ENCODE measurements at regions not wholly inside any gene's neighbourhood (a gene's known extent, or its start where the extent isn't known, plus 50 kb on each side); places are given as distances from the start of the nearest gene placed in this dataset.
A peak's percentile ranks its signal among the peaks of the same experiment; 100 is the strongest.

DNA sequence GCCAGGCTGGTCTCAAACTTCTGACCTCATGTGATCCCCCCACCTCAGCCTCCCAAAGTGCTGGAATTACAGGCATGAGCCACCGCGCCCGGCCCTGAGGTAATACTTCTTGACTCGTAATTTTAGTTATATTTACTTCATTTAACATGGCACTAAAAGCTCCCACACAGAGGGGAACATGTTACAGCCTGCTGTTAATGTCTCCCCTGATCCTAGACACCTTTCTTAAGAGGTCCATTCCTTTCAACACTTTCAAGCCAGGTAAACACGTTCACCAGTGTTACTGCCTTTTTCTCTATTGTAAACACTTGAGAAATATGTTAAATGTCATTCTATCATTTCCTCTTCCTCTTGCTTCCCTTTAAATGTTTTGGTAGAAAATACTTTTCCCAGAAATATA, 161.4 kb downstream of the METTL4 start:
- no peak for DNase-seq

DNA sequence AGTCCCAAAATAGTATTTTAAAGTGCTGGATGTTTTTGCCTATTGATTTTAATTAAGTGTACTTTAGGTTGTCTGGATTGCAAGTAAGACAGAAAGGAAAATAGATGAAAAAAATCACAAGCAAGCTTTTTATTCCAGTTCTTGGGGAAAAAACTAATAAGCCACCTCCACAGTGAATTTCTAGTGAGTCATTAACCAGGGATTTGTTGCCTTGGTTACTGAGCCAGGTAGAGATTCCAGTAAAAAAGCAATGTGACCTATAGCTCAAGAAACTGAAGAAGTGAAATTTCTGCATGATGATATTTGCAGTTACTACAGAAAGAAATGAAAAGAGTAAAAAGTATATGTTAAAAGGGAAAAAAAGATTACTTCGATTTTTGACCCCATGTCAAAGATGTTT, 160.6 kb downstream of the METTL4 start:
- peak; percentile 43 for DNase-seq

DNA sequence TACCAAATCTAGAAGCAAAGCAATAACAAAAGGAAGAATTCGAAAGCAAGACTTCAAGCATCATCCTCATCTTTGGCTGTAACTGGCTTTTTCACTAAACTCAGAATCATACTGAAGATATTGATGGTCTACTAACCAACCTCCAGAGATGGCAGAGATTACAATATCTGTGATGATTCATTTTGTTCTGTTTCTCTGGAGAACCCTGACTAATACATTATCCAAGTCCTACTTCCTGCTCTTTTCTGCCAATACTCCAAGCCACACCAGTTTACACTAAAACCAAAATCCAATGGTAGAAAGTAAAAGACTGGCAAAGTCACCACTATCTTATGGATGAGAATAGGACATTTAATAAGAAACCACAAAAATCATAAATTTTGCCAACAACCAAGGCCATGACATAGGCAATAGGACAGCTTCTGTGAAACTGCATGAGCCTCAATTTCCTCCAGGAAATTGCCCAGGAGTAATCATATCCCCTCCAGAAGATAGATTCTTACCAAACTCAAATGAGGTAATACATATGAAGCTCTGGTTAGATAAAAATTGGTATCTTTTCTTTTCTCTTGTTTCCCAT, 159.8 kb downstream of the METTL4 start:
- DNase-seq: peak; percentile 78

DNA sequence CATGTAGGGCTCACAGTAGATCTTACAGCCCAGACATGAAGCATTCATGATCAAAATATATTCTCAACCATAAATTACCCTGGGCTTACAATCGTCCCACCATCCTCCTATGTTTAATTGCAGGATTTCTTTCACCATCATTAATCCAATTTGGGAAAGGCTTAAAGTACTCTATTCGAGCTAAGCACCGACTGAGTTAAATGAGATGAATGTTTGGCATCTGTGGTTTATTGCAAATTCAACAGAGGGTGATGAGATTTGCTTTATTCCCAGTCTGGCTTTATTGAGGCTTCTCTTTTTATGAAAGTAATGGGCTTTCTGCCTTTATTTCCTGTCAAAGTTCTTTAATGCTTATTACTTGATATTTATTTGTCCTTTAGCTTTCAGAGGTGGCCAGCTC, 159.0 kb downstream of the METTL4 start:
- no peak for DNase-seq

DNA sequence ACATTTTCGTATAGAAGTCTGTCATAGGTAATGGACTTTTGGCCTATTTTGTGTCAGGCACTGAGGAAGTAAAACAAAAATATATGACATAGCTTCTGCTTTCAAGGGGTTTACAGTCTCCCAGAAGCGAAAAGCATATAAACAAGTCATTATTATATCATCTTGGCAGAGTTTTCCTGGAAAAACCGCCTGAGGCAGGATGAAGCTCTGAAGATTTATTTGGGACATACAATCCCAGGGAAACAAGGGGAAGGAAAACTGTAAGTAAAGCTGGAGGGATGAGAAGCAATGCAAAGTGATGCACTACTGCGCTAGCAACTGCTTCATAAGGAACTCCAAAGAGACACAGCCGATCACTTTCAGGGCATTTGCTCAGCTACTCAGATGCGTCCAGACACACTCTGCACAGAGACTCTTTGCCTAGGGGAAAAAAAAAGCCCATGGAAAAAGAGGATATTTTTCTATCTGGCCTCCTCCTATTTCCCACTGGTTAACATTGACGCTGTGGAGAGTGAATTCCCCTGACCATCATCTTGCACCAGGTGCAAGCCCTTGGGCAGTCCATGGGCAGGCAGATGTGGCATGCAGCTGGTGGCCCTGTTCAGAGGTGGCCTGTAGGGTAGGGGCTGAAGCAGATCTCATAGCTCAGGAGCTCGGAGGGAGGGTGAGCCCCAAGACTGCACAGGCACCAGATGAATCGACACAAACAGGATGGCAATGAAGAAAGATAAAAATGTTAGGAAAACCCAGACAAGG, 158.1 kb downstream of the METTL4 start:
- no peak for DNase-seq

DNA sequence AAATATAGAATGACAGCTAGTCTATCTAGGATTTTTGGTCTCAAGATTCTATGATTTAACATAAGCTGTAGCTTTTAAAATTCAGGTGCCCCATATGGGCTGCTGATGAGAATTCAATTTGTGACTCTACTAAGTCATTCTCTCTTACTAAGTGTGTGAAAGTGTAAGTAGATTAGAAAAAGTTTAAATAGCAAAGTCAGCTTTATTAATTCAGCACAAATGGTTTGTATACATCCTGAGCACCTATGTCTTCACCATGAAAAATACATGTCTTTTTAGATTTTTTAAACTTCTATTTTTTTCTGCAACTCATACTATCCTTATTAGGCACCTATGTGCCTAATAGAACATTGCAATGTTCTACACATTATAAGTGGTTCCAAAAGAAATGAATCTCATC, 157.1 kb downstream of the METTL4 start:
- no peak for DNase-seq

DNA sequence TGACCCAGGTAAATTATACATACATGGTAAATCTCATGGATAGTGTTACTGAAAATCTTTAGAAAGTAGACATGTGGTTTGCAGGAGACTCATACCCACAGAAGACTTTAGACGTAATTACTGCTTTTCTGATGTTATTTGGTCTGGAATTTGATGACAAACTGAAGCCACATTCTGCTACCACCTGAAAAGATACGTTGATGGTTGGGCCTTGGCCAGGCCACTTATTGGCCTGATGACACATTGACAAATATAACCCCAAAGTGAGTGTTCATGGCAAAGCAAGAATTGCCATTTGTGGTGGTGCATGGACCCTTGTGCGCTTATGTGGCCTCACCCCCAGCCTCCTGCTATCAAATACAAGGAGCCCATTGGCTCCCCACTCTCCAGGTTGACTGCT, 155.6 kb downstream of the METTL4 start:
- DNase-seq: peak; percentile 44

DNA sequence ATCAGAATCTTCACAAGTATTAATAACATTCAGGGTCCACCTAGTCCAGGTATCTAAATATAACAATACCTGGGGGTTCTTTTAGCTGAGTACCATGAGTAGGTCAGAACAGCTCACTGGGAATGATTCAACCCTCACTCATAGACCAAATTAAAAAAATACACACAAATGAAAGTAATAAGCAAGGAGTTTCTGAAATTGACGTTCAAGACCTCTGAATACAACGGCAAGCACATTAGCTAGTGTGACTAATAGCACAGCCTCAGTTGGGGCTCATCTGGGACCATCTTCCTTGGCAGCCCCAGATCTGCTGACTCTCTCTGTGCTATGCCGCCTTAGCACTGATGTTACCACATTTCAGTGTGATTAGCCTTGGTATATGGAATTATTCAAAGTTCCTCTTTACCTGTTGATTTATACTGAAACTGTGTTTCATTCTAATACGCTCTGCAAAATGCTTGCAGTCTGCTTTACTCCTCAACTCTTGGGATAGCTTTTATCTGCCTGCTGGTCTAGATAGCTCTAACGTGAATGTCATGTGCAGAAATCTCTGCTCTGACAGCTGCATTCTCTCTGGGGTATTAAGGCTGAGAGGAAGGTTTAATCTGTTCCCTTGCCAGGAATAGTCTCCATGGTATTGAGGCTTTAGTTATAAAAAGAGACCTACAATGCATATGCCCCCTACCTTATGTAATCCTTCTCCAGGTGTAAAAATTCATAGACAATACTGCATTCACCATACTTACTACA, 153.3 kb downstream of the METTL4 start:
- peak; percentile 47 for DNase-seq

DNA sequence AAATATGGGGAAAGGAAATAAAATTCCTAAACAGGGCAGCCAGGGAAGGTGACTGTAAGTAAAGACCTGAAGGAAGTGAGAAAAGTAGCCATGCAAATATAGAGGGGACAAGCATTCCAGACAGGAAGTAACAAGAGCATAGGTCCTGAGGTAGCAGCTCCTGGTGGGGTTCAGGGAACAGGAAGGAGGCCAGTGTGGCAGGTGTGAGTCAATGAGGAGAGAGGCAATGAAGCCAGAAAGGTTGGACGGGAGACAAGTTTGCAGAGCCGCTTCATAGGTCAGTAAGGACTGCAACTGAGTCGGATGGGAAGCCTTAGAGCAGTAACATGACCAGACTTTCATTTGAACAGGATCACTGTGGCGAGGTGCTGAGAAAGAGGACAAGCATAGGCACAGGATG, 150.9 kb downstream of the METTL4 start:
- no peak for DNase-seq

DNA sequence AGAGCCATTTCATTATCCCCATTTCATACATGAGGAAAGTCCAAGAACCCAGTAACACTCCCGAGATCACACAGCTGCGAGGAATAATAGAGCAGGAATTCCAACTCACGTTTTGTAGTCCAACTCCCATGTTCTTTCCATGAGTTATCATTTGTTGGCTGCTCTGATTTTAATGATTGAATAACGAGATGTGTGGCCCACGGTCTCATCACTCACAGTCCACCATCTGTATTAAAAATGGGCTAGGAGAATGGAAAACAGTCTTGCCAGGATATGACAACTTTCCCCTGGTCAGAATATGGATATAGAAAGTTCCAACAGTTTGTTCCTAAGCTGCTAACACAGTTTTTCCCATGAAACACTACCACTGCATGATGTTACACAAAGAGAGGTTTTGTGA, 147.5 kb downstream of the METTL4 start:
- DNase-seq: no peak

DNA sequence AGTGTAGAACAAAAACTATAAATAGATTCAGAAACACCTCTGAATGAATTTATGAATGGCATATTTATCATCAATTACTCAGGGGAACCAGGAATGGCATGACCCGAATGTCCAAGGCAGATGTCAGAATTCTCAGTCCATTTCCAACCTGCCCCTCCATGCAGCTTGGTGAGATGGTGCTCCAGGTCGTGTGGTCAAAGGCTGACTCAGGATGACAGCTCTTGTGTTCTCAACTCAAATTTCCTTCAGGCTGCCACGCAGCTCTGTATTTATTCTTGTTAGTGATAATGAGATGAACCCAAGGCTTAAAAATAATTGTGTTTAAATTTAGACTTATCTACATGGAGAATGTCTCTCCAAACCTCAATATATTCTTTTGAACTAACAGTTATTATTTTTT, 146.9 kb downstream of the METTL4 start:
- no peak for DNase-seq

DNA sequence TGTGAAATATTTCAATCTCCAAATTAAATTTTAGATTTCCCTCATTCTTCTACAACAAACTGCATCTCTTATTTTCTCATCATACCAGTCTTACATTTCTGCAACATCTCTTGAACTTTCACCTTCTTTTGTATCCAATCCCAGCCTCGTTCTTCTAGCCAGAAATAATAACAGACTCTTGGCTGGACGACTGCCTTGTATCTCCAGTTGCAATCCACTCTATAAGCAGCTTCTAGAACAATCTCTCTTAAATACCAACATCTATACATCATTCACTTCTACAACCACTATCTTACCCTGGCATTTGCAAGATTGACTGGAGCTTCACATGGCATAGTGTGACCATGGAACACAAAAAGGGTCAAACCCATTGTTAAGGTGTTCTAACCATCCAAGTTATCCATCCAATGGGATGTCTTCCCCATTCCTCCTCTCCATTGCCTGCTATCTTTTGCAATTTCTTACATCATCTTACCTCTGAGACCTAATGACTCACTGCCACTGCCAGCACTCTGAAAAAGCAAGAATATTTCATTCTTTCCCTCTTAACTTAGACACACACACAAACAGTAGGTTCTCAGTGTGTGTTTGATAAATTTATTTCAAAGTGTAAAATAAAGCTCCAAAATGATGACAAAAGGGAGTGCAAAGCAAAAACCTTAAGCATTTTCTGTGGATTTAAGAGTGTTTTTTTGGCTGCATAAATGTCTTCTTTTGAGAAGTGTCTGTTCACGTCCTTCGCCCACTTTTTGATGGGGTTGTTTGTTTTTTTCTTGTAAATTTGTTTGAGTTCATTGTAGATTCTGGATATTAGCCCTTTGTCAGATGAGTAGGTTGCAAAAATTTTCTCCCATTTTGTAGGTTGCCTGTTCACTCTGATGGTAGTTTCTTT, 145.6 kb downstream of the METTL4 start:
- peak; percentile 68 for DNase-seq

DNA sequence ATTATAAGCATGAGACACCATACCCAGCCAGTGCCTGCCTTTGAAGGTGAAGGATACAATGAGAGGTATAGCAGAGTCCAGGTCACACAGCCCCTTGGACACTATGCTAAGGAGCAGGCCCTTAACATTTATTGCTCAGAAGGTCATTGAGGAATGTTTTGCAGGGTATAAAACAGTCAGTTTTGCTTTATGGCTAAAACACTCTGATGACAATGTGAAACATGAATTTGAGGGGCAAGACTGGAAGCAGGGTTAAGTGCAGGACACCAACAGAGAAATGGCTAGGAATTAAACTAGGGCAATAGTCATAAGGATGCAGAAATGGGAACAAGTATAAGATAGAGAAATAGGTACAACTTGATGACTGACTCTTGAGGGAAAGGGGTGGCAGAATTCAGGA, 141.1 kb downstream of the METTL4 start:
- DNase-seq: no peak

DNA sequence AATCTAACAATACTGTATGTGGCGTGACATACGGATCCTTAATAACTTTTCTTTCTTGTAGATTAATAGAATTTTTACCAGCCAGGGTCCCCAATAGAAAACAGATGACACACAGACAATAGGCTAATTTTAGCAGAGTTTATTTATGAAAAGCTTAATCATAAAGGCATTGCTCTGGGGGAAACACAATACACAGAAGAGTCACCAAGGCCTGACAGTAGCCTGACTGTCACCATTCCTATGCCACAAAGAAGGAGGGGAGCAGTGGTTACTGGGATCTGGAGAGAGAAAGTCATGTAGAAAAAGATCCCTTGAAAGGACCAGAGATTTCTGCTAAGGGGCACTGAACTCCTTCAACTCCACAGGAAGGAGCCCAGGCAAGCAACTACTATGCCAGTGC, 139.5 kb downstream of the METTL4 start:
- no peak for DNase-seq

DNA sequence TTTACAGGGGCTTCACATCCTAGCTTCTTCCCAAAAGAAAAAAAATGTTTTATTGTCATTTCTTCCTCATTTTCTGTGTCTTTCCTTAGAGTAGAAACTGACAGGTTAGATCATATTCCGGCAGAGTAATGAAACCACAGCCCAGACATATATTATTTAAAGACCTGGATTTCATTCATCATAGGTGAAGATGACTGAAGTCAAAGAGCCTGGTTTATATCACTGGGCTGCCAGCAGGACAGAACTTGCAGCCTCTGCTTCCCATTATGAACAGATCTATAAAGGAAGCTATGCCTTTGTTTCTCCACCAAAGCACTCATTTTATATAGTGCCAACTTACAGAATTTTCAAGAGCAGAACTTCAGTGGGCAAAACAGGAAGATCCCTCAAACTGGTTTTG, 137.9 kb downstream of the METTL4 start:
- no peak for DNase-seq

DNA sequence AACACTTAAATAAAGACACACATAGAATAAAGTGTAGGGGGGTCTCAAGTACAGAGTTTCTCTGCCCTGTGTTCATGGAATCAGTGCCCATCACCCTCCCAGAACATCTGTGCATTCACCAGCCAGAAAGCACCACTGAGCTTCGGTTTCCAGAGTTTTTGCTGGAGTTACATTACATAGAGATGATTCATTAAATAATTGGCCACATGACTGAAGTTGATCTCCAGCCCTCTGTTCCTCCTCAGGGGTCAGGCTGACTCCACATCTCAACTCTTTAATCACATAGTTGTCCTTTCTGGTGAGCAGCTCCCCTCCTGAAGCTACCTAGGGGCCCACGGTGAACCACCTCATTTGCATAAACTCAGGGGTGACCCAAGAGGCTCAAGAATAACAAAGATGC, 129.8 kb downstream of the METTL4 start:
- peak; percentile 37 for DNase-seq

DNA sequence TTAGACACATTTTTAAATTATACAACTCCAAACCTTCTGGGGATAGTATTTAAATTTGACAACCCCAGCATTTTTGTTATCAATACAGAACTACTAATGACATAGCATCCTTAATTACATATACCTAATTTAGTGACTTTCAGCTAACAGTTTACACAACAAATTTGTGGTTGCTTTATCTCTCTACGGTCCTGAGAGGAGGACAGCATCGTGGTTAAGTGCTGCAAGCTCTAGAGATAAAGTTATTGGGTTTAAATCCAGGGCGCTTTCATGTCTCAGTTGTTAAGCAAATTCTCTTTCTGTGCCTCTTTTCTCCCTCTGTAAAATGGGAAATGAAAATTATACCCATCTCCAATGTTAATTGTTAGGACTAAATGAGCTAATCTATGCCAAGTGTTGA, 129.3 kb downstream of the METTL4 start:
- no peak for DNase-seq

DNA sequence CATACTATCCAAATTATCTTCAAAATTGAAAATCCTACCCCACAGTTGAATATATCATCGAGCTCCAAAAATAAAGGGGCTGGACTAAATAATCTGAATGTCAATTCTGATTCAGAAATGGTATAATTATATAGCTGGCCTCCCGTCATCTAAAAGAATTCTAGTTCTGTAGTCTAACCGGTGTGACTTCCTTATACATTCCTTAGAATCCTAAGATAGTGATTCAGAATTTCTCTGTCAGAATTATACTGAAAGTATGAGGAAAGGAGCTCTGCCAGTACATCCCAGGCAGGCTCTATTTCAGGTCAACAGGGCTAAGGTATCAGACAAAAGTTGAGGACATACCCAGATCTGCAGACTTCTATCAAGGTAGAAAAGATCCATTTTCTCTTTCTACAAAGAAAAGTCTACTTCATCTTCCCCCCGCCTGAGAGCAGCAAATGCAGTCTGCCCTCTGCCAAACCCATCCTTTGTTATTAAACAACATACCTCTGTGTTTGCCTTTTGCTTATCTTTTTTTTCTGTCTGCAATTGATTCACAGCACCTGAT, 128.5 kb downstream of the METTL4 start:
- DNase-seq: peak; percentile 72

DNA sequence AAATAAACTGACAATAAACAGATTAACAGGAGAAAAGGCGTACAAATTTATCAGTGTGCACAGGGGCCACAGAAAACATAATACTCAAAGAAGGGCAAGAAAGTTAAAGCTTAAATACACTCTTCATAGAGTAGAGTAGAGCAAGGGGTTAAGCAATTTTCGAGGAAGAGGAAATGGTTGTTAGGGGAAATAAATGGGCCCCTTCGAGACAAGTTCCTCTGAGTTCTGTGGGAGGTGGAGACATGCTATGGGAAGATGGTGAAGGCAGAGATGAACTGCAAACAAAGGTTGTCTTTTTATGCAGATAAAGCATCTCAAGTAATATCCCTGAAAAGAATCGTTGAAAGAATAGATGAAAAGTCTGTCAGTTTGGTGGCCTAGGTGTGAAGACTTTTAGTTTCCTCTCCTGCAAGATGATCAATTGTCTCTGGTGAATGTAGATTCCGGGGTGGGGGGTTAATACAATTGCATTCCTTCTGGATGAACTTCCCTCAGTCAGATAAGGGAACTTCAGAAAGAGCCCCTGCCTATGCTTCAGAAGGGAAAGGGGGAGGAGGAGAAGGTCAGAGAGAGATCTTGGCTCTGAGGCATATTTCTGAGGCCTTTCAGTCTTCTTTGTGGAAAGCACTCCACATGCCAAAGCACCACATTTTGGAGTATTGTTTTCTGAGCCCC, 127.0 kb downstream of the METTL4 start:
- no peak for DNase-seq

DNA sequence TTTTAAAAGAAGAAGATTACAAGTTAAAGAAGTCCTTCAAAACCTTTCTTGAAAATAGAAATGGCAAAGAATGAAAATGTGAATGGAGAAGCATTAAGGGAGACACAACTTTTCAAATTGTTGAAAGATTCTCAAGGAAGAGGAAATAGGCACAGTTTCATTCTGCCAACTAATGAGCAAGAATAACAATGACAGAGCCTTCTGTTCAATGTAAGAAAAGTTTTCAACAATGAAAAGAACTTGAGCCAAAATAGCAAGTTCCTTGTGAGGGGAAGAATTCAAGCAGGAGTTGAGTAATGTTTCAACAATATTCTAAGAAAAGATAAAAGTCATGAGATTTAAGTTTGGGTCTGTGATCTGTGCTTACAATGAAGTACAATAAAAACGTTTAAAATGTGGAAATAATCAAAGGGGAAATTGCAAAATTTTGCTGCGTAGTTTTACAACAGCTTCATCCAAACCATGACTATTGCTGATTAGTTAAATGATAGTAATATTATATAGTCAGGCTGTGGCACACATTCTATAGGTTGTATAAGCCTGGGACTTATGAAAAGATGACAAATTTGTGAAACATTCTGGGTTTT, 122.6 kb downstream of the METTL4 start:
- no peak for DNase-seq

DNA sequence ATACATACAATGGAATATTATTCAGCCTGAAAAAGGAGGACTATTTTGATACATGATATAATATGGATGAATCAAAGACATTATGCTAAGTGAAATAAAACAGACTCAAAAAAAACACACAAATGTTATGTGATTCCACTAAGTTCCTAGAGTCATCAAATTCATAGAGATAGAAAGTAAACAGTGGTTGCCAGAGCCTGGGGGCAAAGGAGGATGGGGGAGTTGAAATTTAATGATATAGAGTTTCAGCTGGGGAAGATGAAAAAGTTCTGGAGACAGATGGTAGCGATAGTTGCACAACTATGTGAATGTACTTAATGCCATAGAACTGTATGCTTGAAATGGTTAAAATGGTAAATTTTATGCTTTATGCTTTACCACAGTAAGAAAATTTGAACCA, 119.7 kb downstream of the METTL4 start:
- DNase-seq: no peak

DNA sequence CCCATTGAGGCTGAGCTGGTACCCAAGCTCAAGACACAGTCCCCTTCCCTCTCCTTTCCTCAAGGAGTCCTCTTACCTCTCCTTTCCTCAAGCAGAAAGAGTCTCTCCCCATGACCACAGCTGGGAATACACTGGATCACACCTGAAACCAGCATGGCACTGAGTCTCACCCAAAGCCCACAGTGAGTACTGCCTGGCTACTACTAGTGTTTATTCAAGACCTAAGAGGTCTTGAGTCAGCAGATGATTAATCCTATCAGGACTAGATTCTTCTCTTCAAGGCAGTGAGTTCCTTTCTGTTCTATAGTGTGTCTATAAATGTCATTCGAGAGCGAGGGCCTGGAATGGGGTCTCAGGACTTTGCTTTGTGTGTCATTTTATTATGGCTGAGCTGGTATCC, 111.4 kb downstream of the METTL4 start:
- DNase-seq: peak; percentile 18
